Calu3 (cell line): ENCODE measurements at regions not wholly inside any gene's neighbourhood (a gene's known extent, or its start where the extent isn't known, plus 50 kb on each side); places are given as distances from the start of the nearest gene placed in this dataset.
"Not testable (repeated sequence)": the region's sequence is repeated elsewhere in the genome, so short reads cannot be mapped to it uniquely, and the experiment has no call there.

Experiments
- BruUV-seq: library from RNA; stranded (reverse); fragments of 400-500 nt; replicated peaks from 2 replicates; lab custom pipeline; 2021; lab: Mats Ljungman, UMichigan
- CTCF ChIA-PET: fragments of 300-600 bp; sonication (Branson Sonifier 250); formaldehyde crosslinking; loops from one replicate; lab custom pipeline; 2022; ENCODE audit warnings: antibody characterized with exemption; lab: Charles Lee
- DNase-seq: peaks from one replicate; pipeline ENCODE4 v3.0.0; 2022
- H3K27ac Mint-ChIP-seq: one replicate; pipeline ENCODE4 v1.8.0; 2022; ENCODE audit warnings: mixed read lengths; ENCODE audit not compliant: unreplicated experiment
- H3K27me3 Mint-ChIP-seq: one replicate; pipeline ENCODE4 v1.8.0; 2022; ENCODE audit warnings: mixed read lengths; ENCODE audit not compliant: unreplicated experiment
- H3K36me3 Mint-ChIP-seq: one replicate; pipeline ENCODE4 v1.8.0; 2022; ENCODE audit warnings: mild to moderate bottlenecking, moderate library complexity, mixed read lengths; ENCODE audit not compliant: insufficient read depth, unreplicated experiment
- H3K4me1 Mint-ChIP-seq: one replicate; pipeline ENCODE4 v1.8.0; 2022; ENCODE audit warnings: mild to moderate bottlenecking, low read depth, mixed read lengths; ENCODE audit not compliant: unreplicated experiment
- H3K4me3 Mint-ChIP-seq: one replicate; pipeline ENCODE4 v1.8.0; 2022; ENCODE audit warnings: mild to moderate bottlenecking, low read depth, moderate library complexity, mixed read lengths; ENCODE audit not compliant: unreplicated experiment
- H3K9me3 Mint-ChIP-seq: one replicate; pipeline ENCODE4 v1.8.0; 2022; ENCODE audit warnings: low read depth, mixed read lengths; ENCODE audit not compliant: unreplicated experiment
- intact Hi-C: fragments of 100-400 bp; cut with micrococcal nuclease; formaldehyde crosslinking; loops from one replicate; pipeline ENCODE4 v1.10.0; 2022; ENCODE audit not compliant: unreplicated experiment
- TF ChIP-seq, protein P1 (sequence below): fragments of 200-600 bp; IDR thresholded peaks from one replicate; pipeline ENCODE4 v1.8.0; 2022; ENCODE audit warnings: antibody characterized with exemption; ENCODE audit not compliant: unreplicated experiment

DNA sequence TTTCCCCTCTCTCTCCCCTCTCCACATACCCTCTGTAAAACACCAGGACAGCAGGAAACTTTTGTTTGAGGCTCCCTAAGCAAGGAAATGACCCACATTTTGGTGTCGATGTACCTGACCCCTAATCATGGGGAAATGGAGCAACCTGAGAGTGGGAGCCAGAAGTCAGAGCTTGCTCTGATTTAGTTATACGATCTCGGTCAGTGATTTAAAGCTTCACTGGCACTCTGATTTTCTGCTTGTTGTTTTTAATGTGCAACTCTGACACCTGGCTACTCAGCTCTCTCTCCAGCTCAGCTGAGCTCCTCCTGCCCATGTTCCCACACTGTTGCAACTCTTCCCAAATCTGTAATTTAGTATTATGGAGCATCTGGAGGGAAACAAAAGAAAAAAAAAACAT, 408.6 kb downstream of the ADAM29 start:
- Mint-ChIP-seq H3K27ac (no peak overlapping the region), H3K27me3 (no peaks in the 10 kb centered on the region), H3K36me3 (no peaks in the 10 kb centered on the region), H3K9me3 (no peaks in the 10 kb centered on the region), H3K4me3 (no peak overlapping the region), H3K4me1 (no peaks in the 10 kb centered on the region)
- intact Hi-C loops, result no loop called here
- CTCF ChIA-PET, result no interaction called here
- no TSS peak for BruUV-seq
- TF ChIP-seq, protein P1, sequence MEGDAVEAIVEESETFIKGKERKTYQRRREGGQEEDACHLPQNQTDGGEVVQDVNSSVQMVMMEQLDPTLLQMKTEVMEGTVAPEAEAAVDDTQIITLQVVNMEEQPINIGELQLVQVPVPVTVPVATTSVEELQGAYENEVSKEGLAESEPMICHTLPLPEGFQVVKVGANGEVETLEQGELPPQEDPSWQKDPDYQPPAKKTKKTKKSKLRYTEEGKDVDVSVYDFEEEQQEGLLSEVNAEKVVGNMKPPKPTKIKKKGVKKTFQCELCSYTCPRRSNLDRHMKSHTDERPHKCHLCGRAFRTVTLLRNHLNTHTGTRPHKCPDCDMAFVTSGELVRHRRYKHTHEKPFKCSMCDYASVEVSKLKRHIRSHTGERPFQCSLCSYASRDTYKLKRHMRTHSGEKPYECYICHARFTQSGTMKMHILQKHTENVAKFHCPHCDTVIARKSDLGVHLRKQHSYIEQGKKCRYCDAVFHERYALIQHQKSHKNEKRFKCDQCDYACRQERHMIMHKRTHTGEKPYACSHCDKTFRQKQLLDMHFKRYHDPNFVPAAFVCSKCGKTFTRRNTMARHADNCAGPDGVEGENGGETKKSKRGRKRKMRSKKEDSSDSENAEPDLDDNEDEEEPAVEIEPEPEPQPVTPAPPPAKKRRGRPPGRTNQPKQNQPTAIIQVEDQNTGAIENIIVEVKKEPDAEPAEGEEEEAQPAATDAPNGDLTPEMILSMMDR, result no peak
- DNase-seq, result no peak

DNA sequence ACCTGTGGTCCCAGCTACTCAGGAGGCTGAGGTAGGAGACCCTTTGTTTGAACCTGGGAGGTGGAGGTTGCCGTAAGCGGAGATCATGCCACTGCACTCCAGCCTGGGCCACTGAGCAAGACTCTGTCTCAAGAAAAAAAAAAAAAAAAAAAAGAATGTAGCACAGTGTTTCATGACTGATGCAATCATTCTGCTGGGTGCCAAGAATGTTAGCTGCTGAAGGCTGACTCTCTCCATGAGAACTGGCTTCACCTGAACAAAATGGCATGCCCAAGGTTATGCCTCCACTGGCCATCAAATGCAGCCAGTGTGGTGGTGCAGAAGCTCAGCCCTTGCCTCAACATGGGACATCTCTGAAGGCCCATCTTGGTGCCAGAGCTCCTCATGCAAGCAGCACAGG, 412.1 kb downstream of the ADAM29 start:
- intact Hi-C loops, result no loop called here
- no peak overlapping the region for H3K27ac Mint-ChIP-seq
- no peaks in the 10 kb centered on the region for H3K9me3 Mint-ChIP-seq
- TF ChIP-seq, protein P1, result no peak
- H3K4me3 Mint-ChIP-seq, result no peak overlapping the region
- no peak for DNase-seq
- H3K36me3 Mint-ChIP-seq, result no peaks in the 10 kb centered on the region
- H3K4me1 Mint-ChIP-seq, result no peaks in the 10 kb centered on the region
- CTCF ChIA-PET, result interaction anchor here (0.7 kb wide), 1 partner anchor 593 kb away, joined by 6 read pairs; no protein-coding TSS in a partner anchor
- BruUV-seq, result no TSS peak
- no peaks in the 10 kb centered on the region for H3K27me3 Mint-ChIP-seq

DNA sequence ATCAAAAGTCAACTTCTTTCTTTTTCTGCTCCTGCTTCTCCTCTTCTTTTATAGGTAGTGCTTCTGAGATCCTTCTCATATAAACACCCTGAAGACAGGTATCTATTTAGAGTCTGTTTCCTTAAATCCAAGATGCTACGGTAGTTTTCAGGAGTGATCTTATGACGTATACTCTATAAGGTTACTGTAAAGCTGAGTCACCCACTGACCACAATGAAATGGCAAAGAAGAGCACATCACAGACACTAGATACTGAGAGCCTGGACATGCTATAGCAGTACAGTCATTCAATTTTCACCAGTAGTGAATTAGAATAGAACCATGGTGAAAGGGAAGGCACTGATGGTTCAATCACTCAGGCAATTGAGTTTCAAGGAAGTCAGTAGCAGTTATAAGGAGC, 412.5 kb downstream of the ADAM29 start:
- H3K27ac Mint-ChIP-seq, result no peak overlapping the region
- no TSS peak for BruUV-seq
- H3K4me1 Mint-ChIP-seq, result no peaks in the 10 kb centered on the region
- CTCF ChIA-PET, result interaction anchor here (0.7 kb wide), 1 partner anchor 593 kb away, joined by 6 read pairs; no protein-coding TSS in a partner anchor
- no peak for DNase-seq
- H3K9me3 Mint-ChIP-seq, result no peaks in the 10 kb centered on the region
- no peaks in the 10 kb centered on the region for H3K36me3 Mint-ChIP-seq
- H3K27me3 Mint-ChIP-seq, result no peaks in the 10 kb centered on the region
- H3K4me3 Mint-ChIP-seq, result no peak overlapping the region
- TF ChIP-seq, protein P1, result no peak
- intact Hi-C loops, result no loop called here

DNA sequence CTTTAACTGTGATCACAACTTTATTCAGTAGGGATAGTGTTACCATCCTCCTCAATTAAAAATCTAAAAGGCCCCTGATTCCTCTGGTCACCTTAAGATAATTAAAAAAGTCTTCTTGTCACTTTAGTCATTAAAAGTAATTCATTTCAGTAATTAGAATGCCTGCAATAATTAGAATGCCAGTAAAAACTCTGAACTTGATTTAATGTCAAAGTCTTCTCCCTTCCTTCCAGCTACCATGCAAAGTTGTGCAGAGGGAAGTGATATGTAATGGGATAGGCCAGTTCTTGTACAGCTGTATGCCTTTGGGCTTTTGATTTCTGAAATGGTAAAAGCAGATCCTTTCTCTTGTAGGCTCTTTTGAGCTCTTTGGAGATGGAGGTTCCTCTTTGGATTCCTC, 417.2 kb downstream of the ADAM29 start:
- BruUV-seq, result no TSS peak
- Mint-ChIP-seq H3K27me3 (no peaks in the 10 kb centered on the region), H3K4me1 (peaks cover 5% of the 10 kb centered on the region), H3K27ac (no peak overlapping the region), H3K4me3 (no peak overlapping the region), H3K36me3 (no peaks in the 10 kb centered on the region), H3K9me3 (no peaks in the 10 kb centered on the region)
- DNase-seq, result no peak
- CTCF ChIA-PET, result no interaction called here
- TF ChIP-seq, protein P1, result no peak
- intact Hi-C loops, result no loop called here

DNA sequence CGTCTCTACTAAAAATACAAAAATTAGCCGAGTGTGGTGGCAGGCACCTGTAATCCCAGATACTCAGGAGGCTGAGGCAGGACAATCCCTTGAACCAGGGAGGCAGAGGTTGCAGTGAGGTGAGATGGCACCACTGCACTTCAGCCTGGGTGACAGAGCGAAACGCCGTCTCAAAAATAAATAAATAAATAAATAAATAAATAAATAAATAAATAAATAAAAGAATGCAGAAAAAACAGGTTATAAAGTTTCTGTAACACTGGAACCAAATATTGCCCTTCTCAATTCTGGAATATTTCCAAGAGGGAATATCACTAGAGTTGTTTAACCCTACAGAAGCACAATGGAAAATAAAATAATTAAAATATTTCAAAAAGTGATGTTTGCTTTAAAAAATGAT, 418.4 kb downstream of the ADAM29 start:
- CTCF ChIA-PET, H3K27me3 Mint-ChIP-seq, H3K36me3 Mint-ChIP-seq, intact Hi-C loops, DNase-seq, BruUV-seq, H3K9me3 Mint-ChIP-seq, H3K27ac Mint-ChIP-seq, H3K4me3 Mint-ChIP-seq: not testable (repeated sequence)
- peaks cover 16% of the 10 kb centered on the region for H3K4me1 Mint-ChIP-seq
